DMS79 treated with DMSO at 0.1 percent for 48 hours (cell line): ENCODE measurements at regions not wholly inside any gene's neighbourhood (a gene's known extent, or its start where the extent isn't known, plus 50 kb on each side); places are given as distances from the start of the nearest gene placed in this dataset.
A peak's percentile ranks its signal among the peaks of the same experiment; 100 is the strongest.
"Not testable (repeated sequence)": the region's sequence is repeated elsewhere in the genome, so short reads cannot be mapped to it uniquely, and the experiment has no call there.

Experiments
- DNase-seq: peaks from one replicate; lab custom pipeline; 2025; lab: John Stamatoyannopoulos, UW

DNA sequence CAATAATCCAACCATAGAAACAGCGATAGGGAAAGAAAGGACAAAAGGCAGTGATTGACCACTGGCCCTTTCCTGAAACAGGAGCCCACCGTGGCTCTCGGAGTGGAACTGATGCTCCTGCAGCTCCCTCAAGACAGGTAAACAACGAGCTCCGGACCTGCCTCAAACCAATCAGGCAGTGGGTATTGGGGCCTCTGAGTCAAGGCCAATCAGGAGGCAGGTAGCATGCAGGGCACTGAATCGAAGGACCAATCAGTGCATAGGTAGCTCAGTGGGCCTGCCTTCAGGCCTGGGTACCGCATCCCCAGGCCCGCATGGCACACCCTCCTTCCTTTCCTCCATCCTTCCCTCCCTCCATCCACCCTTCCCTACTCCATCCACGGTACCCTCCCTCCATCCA is 425.1 kb upstream of the MGMT start:
- no peak for DNase-seq

DNA sequence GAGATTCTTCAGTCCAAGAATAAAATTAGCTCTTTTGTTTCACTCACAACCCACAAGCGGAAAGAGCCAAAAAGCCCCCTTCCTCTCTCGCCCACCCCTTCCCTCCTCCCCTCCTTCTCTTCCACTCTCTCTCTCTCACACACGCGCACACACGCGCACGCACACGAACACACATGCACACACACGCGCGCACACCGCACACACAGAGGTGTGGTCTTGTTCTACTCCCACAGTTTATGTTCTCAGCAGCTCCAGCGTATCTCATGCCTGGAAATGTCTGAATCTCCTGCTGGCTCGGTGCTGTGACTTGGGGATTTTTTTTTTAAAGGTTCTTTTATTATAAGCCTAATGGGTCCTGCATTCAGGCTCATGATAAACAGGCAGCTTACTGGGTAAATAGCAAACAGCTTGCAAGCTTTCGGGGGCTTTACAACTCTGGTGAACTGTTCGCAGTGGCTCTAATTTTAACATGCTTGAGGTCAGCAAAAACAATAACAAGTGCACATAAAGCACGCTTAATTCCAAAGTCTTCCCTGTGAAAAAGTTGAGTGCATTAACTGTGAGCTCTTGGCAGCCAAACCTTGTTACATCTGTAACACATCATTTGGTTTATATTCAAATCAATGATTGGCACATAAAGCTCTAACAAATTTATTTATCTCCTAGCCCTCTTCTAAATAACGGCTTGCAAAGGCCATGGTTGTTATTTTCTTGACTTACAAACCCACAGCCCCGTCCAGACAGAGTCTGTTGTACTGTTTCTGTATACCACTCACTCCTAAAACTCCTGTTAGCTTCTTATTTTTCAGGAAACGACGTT is 424.1 kb upstream of the MGMT start:
- DNase-seq, result no peak

DNA sequence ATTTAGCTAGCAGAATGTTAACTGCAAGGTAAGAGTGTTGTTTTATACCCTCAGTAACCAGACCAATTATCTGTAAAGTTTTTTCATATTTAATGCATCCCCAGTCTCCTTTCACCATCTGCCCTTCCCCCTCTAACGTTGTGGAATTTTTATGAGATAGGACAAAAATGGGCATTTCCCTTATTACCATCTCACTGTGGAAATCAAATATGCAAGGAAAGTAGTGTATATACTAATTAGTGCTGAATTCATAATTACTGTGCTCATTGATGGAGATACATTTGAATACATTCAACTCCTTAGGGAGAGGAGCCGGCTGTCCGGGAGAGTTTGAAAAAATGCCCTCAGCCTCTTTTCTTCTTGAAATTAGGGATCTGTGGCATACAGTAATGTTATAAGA is 423.4 kb upstream of the MGMT start:
- DNase-seq, result no peak

DNA sequence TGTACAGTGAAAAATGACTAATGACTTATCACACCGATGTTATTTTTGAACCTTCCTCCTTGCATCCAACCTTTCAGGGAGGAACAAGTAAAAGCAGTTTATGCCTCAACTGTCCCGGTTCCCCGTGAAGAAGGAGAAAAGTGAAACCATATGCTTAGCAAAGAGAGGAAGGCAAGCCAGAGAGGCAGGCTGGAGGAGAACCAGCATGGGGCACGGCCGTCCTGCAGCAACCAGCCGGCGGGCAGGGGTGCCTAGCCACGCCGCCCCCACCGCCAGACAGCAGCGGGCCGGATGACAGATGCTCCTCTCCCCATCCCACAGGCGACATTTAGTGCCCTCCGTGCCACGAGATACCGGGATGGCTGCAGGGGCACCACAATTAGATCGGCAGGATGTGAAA is 421.4 kb upstream of the MGMT start:
- DNase-seq, result no peak

DNA sequence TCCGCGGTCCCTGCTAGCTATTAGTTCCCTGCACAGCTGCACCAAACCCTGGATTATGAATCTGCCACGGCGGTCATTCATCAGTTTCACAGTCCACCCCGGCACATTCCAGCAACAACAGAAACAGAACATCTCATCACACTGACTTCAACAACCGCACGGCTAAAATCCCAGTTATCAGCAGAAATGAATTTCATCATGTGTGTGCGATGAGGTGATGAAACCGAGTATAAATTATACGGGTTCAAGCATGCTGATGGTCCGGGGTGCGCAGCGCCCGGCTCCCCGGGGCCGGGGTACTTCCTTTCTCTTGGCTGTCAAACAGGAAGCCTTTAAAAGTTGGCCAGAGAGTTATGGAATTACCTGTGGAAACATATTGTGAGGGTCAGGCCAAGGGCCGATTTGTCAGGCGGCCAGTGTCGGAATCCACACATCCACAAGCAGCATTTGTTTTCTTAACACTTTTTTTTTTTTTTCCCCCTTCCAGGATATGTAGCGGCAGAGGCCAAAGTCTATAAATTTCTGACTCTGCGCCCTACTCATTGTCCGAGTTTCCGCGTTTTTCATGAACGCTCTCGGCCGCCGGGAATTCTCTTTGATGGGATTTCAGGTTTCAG is 420.9 kb upstream of the MGMT start:
- DNase-seq, result no peak

DNA sequence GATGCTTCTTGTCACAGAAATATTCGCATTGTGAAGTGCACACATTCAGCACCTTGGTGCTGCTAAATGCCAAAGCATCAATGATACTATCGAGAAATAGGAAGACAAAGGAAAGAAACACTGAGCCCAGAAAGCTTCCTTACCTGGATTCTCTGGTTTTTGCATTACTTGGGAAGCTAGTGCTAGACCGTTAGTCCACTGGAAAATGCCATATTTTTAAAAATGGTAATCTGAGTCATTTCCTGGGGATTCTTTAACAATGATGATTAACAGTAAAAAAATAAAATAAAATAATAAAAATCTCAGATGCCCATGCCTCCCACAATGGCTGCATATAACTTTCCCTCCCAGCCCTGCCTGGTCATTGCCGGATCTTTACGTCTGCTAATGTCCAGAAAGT is 420.1 kb upstream of the MGMT start:
- no peak for DNase-seq

DNA sequence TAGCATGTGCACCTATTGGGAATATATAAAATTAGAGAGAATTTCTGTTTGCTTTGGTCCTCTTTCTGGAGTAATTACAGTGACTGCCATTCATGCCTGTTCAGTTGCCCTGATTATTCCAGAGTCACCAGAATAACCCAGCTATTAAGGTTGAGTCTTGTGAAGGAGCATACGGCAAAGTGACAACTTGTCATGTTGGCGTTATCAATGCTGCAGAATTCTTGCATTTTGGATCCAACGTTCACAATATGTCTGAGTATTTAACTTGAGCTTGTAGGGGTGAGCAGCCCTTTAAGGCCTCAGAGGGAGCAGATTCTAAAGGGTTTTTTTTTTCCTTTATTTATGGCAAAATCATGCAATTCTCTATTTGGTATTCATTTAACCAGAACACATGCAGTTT is 419.4 kb upstream of the MGMT start:
- DNase-seq, result no peak

DNA sequence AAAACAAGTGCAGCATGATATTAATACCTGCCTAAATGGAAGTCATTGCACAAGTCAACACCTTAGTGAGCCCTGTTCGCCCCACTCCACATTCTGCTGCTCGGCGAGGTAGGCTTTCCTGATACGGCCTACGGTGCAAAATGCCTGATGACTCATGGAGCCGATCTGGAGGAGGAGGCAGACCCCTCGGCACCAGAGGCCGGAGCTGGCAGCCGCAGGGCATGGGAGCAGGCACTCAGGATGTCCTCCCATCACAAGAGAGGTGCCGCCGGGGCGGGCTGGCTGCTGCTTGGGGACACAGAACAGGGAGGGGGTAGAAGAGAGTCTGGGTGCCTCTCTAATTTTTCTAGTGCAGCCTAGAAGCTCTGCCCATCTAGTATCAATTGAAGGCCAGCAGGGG is 418.5 kb upstream of the MGMT start:
- no peak for DNase-seq

DNA sequence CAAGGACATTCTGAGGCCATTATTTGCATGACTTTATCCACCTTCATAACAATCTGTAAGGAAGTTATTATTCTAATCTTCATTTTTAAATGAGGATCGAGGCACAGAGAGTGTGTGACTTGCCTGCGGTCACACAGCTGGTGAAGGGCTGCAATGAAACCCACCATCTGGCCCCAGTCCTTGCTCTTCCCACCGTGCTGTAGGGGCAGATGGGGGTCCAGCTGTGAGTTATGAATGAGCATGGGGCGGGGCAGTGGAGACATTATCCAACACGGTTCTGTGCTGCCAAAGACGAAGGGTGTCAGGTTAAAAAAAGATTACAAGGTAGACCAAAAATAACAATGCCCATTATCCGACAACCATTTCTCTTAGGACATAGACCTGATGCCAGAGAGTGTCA is 417.5 kb upstream of the MGMT start:
- DNase-seq, result no peak

DNA sequence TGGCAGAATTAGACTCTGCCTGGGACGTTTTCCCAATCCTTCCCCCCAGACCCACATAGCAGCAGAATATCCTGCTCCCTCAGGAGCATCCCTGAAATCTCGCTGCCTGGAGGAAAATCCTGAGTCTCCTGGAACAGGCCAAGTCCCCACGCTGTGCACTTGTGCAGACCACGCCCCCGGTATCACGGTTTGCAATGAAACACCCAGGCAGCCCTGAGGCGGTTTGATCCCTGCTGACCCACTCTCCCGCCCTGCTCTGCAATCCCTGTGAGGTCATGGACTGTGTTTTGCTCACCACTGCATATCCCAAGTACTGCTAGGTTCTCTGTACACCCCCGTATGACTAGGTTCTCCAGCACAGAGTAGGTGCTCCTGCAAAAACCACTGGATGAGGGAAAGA is 411.8 kb upstream of the MGMT start:
- no peak for DNase-seq

DNA sequence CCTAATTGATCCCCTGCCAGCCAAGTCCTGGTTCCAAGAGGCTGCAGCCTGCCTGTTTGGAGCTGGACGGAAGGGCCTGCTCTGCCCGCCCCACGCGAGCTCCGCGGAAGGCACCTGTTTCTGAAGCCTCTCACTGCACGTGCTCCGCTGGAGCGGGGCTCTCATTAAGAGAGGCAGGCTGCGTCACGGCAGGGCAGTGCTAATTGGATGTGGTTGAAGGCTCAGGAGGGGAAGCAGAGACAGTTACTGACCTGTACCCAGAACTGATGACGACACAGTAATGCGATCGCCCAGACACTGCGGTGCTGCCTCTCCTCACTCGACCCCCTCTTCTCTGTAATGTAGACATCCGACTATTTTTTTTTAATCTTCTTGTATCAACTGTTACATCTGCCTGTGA is 411.1 kb upstream of the MGMT start:
- no peak for DNase-seq

DNA sequence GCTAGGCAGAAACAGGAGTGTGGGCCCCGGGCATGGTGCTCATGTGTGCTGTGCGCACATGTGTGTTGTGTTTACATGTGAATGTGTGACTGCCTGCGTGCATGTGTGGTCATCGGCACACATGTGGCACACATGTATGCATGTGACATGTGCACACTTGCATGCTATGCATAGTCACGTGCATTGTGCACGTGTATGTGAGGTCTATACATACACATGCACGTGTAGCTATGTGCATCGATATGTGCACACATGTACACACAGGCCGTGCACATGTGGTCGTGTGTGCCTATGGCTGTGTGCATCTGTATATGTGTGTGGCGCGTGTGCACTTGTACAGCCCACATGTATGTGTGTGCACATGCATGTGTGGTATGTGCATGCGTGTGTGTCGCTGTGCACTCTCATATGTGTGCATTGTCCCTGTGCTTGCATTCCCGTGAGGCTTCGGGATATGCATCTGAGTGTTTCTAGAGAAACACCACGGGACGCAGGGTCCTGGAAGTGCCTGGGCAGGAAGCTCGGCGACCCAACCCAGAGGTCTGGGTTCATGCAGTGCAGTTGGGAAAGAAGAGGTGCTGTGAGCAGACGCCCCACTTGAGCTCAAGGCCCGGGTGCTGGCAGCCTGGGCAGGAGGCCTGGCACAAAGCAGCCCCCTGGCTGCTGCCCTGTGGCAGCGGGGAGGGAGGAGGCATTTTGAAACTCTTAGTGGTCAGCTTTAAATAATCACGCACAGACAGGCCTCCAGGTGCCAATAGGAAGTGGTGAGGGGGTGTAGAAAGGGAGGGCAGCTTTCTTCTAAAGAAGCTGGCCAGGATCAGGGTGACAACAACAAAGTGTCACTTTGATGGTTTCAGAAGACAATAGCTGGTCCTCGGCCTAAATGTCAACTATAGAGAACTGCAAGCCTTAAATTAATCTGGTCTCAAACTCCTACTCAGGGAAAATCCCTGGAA is 410.0 kb upstream of the MGMT start:
- no peak for DNase-seq

DNA sequence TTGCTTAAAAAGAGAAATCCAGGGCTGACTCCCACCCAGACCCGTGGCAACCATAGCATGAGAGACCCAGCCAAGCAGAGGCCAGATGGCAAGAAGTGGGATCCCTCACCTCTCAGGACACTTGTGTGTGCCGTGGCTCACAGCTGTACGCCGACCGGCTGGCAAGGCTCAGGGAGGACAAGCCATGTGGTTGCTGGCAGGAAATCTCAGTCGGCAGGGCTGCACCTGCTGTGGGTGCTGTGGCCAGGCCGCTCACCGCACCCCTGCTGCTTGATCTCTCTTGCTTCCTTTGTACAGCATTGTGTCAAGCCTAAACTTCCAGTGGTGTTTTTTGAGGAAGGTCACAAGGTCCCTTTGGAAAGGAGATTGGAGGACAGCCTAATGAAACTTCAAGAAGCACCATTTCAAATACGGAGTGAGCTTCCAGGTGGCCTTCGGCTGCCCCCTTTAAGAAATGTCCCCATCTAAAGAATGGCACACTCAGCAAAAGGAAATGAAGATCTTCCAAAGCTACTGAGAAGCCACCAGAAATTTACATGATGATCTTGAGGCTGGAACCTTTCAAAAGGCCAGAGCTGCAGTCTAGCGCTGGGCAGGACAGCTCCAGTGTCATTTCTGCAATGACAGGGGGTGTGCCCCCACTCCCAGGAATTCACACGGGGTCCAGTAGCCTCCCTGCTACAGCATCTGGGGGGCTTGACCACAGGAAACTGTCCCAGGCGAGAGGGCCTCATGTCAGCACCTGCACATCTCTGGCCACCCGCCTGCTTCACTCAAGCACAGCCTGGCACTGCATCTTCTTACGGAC is 409.0 kb upstream of the MGMT start:
- no peak for DNase-seq

DNA sequence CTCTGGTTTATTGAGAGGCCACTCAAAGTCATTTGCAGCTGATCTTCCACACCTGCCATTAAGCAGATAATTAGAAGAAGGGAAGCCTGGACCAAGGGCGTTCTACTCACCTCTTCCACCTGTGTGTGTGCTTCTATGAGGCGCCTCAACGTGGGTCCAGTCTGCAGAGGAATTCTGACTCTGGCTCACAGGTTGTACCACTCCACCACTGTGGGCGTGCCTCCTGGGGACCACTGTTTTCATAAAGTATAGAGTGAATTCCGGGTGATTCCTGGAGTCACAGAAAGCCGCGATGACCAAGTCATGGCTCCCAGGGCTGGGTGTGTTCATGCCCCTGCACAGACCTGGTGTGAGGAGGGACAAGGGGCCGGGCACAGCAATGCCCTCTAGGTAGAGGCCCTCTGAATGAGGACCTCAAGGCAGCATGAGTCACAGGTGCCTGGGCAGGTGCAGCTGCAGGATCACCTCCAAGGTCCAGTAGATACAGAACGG is 408.3 kb upstream of the MGMT start:
- DNase-seq, result no peak

DNA sequence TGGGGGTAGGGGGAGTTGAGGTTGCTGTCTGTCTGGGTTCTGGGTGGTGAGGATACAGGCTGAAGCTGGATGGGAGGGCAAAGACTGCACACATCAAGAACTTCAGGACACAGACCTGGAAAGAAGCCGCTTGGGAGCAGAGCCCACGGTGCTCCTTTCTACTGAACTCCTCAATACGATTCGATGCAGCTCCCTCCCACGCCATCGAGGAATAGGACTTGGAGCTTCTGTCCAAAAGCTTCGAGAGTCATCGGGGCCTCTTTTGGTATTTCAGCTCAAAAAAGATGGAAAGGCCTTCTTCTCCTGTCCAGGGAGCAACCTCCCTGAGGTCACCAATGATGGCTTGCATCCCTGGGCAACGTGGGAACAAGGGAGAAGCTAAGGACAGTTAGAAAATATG is 407.1 kb upstream of the MGMT start:
- no peak for DNase-seq

DNA sequence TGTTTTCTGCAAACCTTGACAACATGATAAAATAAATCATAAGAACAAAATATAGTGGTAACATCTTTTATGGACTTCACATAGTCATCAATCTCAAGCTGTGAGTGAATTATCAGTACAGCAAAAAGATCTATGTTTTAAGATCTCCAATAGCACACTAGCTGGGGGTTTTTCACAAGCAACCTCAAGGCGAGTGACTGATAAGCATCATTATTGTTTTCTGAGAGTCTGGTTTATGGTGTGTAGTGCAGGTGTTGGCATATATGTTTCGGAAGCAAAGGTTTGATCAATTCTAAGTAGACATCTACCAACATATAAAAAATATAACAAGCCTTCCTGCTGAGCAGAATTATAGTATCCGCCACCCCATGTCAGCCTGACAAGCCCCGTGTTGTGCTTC is 403.8 kb upstream of the MGMT start:
- no peak for DNase-seq

DNA sequence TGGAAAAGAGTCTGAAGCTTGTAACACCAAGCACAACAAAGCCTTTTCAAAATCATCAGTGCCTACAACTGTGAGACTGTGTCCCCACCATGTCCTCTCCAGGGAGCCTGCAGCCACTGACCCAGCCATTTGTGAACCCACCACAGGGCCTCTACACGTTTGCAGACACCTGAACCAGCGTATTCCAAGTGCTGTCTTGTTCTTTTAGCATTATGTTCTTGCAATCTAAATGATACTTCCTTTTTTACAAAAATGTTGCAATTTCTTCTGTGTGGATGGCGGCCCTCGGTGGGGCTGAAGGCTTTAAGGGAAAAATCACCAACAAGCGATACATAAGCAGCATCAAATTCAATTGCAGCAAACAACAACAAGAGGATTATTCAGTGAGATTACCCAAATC is 403.2 kb upstream of the MGMT start:
- no peak for DNase-seq

DNA sequence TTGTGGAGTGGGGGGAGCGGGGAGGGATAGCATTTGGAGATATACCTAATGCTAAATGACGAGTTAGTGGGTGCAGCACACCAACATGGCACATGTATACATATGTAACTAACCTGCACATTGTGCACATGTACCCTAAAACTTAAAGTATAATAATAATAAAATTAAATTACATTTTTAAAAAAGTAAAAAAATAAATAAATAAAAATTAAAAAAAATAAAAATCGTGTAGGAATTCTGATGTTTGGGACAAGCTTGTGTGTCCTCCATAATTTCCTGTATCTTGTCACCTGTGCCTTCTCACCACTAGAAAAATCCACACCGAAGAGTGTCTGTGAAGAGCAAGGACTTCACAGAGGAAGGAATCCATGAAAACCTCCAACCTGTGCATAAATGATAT is 400.5 kb upstream of the MGMT start:
- not testable (repeated sequence) for DNase-seq

DNA sequence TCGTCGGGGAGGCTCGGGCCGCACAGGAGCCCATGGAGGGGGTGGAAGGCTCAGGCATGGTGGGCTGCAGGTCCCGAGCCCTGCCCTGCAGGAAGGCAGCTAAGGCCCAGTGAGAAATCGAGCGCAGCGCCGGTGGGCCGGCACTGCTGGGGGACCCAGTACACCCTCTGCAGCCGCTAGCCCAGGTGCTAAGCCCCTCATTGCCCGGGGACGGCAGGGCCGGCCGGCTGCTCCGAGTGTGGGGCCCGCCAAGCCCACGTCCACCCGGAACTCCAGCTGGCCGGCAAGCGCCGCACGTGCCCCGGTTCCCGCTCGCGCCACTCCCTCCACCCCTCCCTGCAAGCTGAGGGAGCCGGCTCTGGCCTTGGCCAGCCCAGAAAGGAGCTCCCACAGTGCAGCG is 395.6 kb upstream of the MGMT start:
- not testable (repeated sequence) for DNase-seq

DNA sequence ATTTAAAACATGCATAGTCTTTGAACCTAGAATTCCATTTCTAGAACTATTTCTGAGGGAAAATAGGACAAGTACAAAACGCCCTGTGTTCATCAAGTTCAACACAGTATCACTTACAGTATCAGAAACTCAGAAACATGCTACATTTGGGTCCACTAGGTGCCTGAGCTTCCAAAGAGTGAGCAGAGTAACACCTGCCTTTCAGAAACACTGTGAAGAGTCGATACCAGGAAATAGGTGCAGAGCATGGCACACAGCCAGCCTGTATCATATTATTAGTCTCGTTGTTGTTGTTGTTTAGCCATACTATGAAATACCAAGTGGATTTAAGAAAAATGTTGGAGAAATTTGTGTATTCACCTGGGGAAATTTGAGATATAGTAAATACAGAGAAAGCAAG is 392.1 kb upstream of the MGMT start:
- peak; percentile 2 for DNase-seq

DNA sequence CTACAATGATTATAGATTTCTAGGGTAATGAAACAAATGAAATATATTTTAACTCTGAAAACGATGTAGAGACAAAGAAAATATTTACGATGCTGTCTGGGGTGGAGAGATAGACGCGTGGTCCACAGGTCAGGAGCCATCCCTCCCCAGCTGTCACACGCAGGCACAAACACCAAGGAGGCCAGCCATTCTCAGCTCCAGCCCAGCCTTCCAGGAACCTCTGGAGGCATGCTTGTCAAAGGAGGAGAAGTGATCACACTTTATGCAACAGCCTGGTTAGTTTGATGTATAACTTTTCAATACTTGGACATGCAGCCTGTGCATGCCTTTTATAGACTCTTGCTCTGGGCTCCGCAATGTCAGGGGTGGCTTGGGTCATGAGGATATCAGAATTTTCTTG is 391.5 kb upstream of the MGMT start:
- no peak for DNase-seq

DNA sequence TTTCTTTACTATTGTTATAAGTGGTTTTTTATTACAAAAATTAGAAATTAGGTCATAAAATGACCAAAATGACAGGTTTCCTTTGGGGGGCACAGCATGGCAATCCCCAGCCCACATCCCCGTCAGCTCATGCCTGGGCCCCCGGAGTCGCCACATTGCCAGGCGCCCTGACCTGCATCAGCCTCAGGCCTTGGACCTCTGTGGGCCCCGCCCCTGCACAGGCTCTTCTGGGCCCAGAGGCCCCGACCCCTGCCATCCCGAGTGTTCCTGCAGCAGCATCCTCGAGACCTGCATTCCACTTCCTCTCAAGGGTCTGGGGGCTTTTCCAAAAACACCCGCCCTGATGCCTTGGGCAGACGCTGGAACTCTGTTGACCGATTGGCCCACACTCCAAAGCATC is 391.1 kb upstream of the MGMT start:
- DNase-seq, result no peak
